ENCODE measurements at regions not wholly inside any gene's neighbourhood (a gene's known extent, or its start where the extent isn't known, plus 50 kb on each side); places are given as distances from the start of the nearest gene placed in this dataset.

DNA sequence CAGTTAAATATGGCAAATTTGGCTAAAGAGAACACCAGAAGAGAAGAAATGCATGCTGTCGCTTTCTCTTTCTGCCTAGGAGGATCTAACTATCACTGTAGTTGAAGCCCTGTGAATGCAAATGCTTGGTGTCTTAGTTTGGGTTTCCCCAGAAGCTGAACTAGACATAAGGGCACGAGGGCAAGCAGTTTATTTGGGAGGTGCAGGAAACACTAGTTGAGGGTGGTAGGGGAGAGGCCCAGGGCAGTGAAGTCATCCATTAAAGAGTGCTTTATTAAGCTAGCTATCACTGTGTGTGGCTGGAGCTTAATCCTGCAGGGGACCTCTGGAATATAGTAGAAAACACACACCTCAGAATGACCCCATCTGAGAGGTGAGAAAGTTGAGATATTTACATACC is 639.8 kb upstream of the ZEB2 start:
- no peak for TF ChIP-seq POLR2A (IDR thresholded peaks at IDR 0.05)
- TF ChIP-seq CTCF (IDR thresholded peaks at IDR 0.05) = no peak
- TF ChIP-seq EP300 (IDR thresholded peaks at IDR 0.05) = no peak

Data from suprapubic skin (tissue), 3 donors.